SK-N-SH (cell line): ENCODE measurements at regions not wholly inside any gene's neighbourhood (a gene's known extent, or its start where the extent isn't known, plus 50 kb on each side); places are given as distances from the start of the nearest gene placed in this dataset.

Source experiments
- CTCF ChIP-seq: fragments of 200-600 bp; sonication (generic); IDR thresholded peaks from 2 replicates; pipeline ENCODE4 v1.6.1; 2017; ENCODE audit warnings: antibody characterized with exemption, mild to moderate bottlenecking, moderate library complexity
- FOXM1 ChIP-seq: IDR thresholded peaks from 2 replicates; pipeline ENCODE4 v1.4.0; 2012; ENCODE audit warnings: low read depth, mild to moderate bottlenecking
- NFIC ChIP-seq: IDR thresholded peaks from 2 replicates; pipeline ENCODE4 v1.4.0; 2012; ENCODE audit warnings: borderline replicate concordance
- RCOR1 ChIP-seq: fragments of 150-350 bp; IDR thresholded peaks from 2 replicates; pipeline ENCODE4 v1.6.1; 2017; ENCODE audit warnings: antibody characterized with exemption, low read length
- YY1 ChIP-seq: IDR thresholded peaks from 2 replicates; pipeline ENCODE4 v1.4.0; 2012; ENCODE audit warnings: low read depth, mild to moderate bottlenecking
- ZBTB33 ChIP-seq: IDR thresholded peaks from 2 replicates; pipeline ENCODE4 v1.4.0; 2012; ENCODE audit warnings: low read depth, borderline replicate concordance

DNA sequence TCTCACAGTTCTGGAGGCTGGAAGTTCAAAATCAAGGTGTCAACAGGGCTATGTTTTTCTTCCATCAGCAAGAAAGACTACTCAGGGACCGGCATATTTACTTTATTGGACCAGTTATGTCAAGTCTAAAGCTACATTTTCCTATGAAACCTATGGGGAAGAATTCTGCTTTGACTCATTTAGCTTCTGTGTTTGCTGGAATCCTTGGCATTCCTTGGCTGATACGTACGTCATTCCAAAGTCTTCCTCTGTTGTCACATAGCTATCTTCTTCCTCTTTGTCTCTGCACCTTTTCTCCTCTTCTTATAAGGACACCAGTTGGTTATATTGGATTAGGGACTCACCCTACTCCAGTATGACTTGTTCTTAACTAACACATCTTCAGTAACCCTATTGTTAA, 137.4 kb upstream of the FBXO11 start:
- TF ChIP-seq CTCF (no peak), FOXM1 (no peak), ZBTB33 (no peak), YY1 (no peak), RCOR1 (no peak), NFIC (no peak)
